ENCODE measurements at regions not wholly inside any gene's neighbourhood (a gene's known extent, or its start where the extent isn't known, plus 50 kb on each side); places are given as distances from the start of the nearest gene placed in this dataset.

- Histone ChIP-seq H3K27ac (replicated peaks in 1 of 4) (no peak overlapping the region), H3K36me3 (no peaks in the 10 kb centered on the region), H3K4me3 (no peak overlapping the region), H3K27me3 (no peaks in the 10 kb centered on the region), H3K4me1 (peaks cover 26 to 33% (median 33%) of the 10 kb centered on the region in 4 donors), H3K9me3 (no peaks in the 10 kb centered on the region)
- TF ChIP-seq EP300 (IDR thresholded peaks at IDR 0.05): no peak
- TF ChIP-seq CTCF (IDR thresholded peaks at IDR 0.05): no peak
- TF ChIP-seq POLR2AphosphoS5 (IDR thresholded peaks at IDR 0.05): no peak
- no peak for TF ChIP-seq POLR2A (IDR thresholded peaks at IDR 0.05; ENCODE audit: low read depth)
- no peak for DNase-seq (ENCODE audit: extremely low spot score)
- 57% methylated on average over 2 of the region's 2 CpGs for WGBS
- intact Hi-C loops (cut with DNase I): no loop called here
Observed at GRCh38 chr6:56803594-56803993, 151.3 kb upstream of the BEND6 start.

- Histone ChIP-seq H3K4me1 (peaks cover 32 to 43% (median 37%) of the 10 kb centered on the region in 4 donors), H3K27me3 (no peaks in the 10 kb centered on the region), H3K27ac (replicated peaks in 1 of 4) (no peak overlapping the region), H3K36me3 (no peaks in the 10 kb centered on the region), H3K9me3 (no peaks in the 10 kb centered on the region), H3K4me3 (no peak overlapping the region)
- DNase-seq (ENCODE audit: extremely low spot score): no peak
- WGBS: 38% methylated on average over 2 of the region's 2 CpGs
- intact Hi-C loops (cut with DNase I): no loop called here
- no peak for TF ChIP-seq EP300 (IDR thresholded peaks at IDR 0.05)
Observed at GRCh38 chr6:56802584-56802983, 152.3 kb upstream of the BEND6 start.

DNA sequence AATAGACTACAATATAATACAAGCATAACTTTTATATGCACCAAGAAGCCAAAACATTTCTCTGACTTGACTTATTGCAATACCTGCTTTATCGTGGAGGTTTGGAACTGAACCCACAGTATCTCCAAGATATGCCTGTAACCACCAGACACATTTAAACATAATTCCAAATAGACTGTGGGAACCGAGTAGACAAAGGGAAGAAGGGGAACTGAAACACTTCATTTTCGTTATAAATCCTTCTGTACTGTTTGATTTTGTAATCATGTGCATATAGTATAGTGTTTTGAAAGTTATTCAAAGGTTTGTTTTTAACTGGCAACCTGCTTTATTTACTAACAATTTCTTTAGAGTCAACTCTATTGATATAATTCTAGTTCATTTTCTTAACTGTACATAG is 154.9 kb upstream of the BEND6 start:
- Histone ChIP-seq H3K4me3 (no peak overlapping the region), H3K4me1 (peaks cover 26 to 58% (median 50%) of the 10 kb centered on the region in 4 donors), H3K36me3 (no peaks in the 10 kb centered on the region), H3K27ac (replicated peaks in 1 of 4) (no peak overlapping the region), H3K27me3 (no peaks in the 10 kb centered on the region), H3K9me3 (no peaks in the 10 kb centered on the region)
- no peak for DNase-seq (ENCODE audit: extremely low spot score)
- 77% methylated on average over 3 of the region's 3 CpGs for WGBS
- intact Hi-C loops (cut with DNase I): no loop called here
- TF ChIP-seq POLR2A (IDR thresholded peaks at IDR 0.05; ENCODE audit: low read depth): no peak
- TF ChIP-seq POLR2AphosphoS5 (IDR thresholded peaks at IDR 0.05): no peak
- no peak for TF ChIP-seq EP300 (IDR thresholded peaks at IDR 0.05)
- no peak for TF ChIP-seq CTCF (IDR thresholded peaks at IDR 0.05)

GRCh38 chr6:56798163-56798562 is 155.5 kb upstream of the DST start:
- Histone ChIP-seq H3K27ac (replicated peaks in 1 of 4) (no peak overlapping the region), H3K4me1 (peaks cover 27 to 58% (median 52%) of the 10 kb centered on the region in 4 donors)
- intact Hi-C loops (cut with DNase I): no loop called here

GRCh38 chr6:56796196-56796532 is 153.5 kb upstream of the DST start:
- no peak for DNase-seq (ENCODE audit: extremely low spot score)
- H3K4me1 ChIP-seq: peaks cover 27 to 57% (median 45%) of the 10 kb centered on the region in 4 donors
- WGBS: 65% methylated on average over 1 of the region's 1 CpG
- no peaks in the 10 kb centered on the region for H3K9me3 ChIP-seq
- no peak overlapping the region for H3K27ac ChIP-seq (replicated peaks in 1 of 4)
- no peaks in the 10 kb centered on the region for H3K36me3 ChIP-seq
- no peaks in the 10 kb centered on the region for H3K27me3 ChIP-seq
- H3K4me3 ChIP-seq: no peak overlapping the region
- intact Hi-C loops (cut with DNase I): no loop called here
- no peak for TF ChIP-seq POLR2AphosphoS5 (IDR thresholded peaks at IDR 0.05)
- no peak for TF ChIP-seq CTCF (IDR thresholded peaks at IDR 0.05)
- TF ChIP-seq POLR2A (IDR thresholded peaks at IDR 0.05; ENCODE audit: low read depth): no peak

More at GRCh38 chr6:56798163-56798562, 155.5 kb upstream of the DST start:
- Histone ChIP-seq H3K9me3 (no peaks in the 10 kb centered on the region), H3K36me3 (no peaks in the 10 kb centered on the region), H3K27me3 (no peaks in the 10 kb centered on the region), H3K4me3 (no peak overlapping the region)
- no peak for DNase-seq (ENCODE audit: extremely low spot score)
- TF ChIP-seq POLR2A (IDR thresholded peaks at IDR 0.05; ENCODE audit: low read depth) (no peak), EP300 (IDR thresholded peaks at IDR 0.05) (no peak), CTCF (IDR thresholded peaks at IDR 0.05) (no peak), POLR2AphosphoS5 (IDR thresholded peaks at IDR 0.05) (no peak)
- WGBS: 46% methylated on average over 2 of the region's 2 CpGs
